ENCODE measurements at regions not wholly inside any gene's neighbourhood (a gene's known extent, or its start where the extent isn't known, plus 50 kb on each side); places are given as distances from the start of the nearest gene placed in this dataset.

- TF ChIP-seq CTCF (IDR thresholded peaks at IDR 0.05) (no peak), CREB1 (CRISPR knock-in tag; IDR thresholded peaks at IDR 0.05) (no peak), ZNF425 (CRISPR knock-in tag; conservative IDR thresholded peaks at IDR 0.05) (no peak), FOXJ3 (CRISPR knock-in tag; IDR thresholded peaks at IDR 0.05; ENCODE audit: borderline replicate concordance) (no peak), PREB (CRISPR knock-in tag; IDR thresholded peaks at IDR 0.05; ENCODE audit: borderline replicate concordance) (no peak), KAT7 (CRISPR knock-in tag; IDR thresholded peaks at IDR 0.05; ENCODE audit: borderline replicate concordance) (no peak), ZNF121 (CRISPR knock-in tag; IDR thresholded peaks at IDR 0.05) (no peak)
These were observed 388.1 kb upstream of the KLHL29 start for GRCh38 chr2:22996911-22997310.

All from WTC11 (cell line).